Inflammatory macrophage treated with lipopolysaccharide for 4 hours (primary cell): ENCODE measurements at regions not wholly inside any gene's neighbourhood (a gene's known extent, or its start where the extent isn't known, plus 50 kb on each side); places are given as distances from the start of the nearest gene placed in this dataset.
"Not testable (repeated sequence)": the region's sequence is repeated elsewhere in the genome, so short reads cannot be mapped to it uniquely, and the experiment has no call there.

Source experiments
- DNase-seq: peaks from one replicate; pipeline ENCODE4 v3.0.0-alpha.2; 2020

GRCh38 chr4:55028196-55028595 lies 97.2 kb downstream of the KDR start:
- DNase-seq: no peak

GRCh38 chr4:55027596-55027995 lies 97.8 kb downstream of the KDR start:
- no peak for DNase-seq

GRCh38 chr4:55025456-55025855 lies 99.9 kb downstream of the KDR start:
- not testable (repeated sequence) for DNase-seq

GRCh38 chr4:55023030-55023429 lies 102.4 kb downstream of the KDR start:
- DNase-seq: no peak

GRCh38 chr4:55021214-55021613 lies 104.2 kb downstream of the KDR start:
- DNase-seq: no peak

GRCh38 chr4:55020131-55020530 lies 105.3 kb downstream of the KDR start:
- no peak for DNase-seq

GRCh38 chr4:55018978-55019377 lies 106.4 kb downstream of the KDR start:
- DNase-seq: no peak

- peak; percentile 7 for DNase-seq
Measured at GRCh38 chr4:55018521-55018920, 106.9 kb downstream of the KDR start.

GRCh38 chr4:55017406-55017805 lies 108.0 kb downstream of the KDR start:
- DNase-seq: no peak

- no peak for DNase-seq
Measured at GRCh38 chr4:55016131-55016530, 109.3 kb downstream of the KDR start.

- no peak for DNase-seq
Measured at GRCh38 chr4:55014876-55015275, 110.5 kb downstream of the KDR start.

- no peak for DNase-seq
Measured at GRCh38 chr4:55013431-55013955, 111.9 kb downstream of the KDR start.

- DNase-seq: no peak
Measured at GRCh38 chr4:55012363-55013230, 112.8 kb downstream of the KDR start.

GRCh38 chr4:55011761-55012160 lies 113.6 kb downstream of the KDR start:
- DNase-seq: no peak

GRCh38 chr4:55010550-55010949 lies 114.8 kb downstream of the KDR start:
- DNase-seq: no peak

- DNase-seq: no peak
Measured at GRCh38 chr4:55008166-55009056, 117.0 kb downstream of the KDR start.

- DNase-seq: no peak
Measured at GRCh38 chr4:55005910-55006309, 119.5 kb downstream of the KDR start.

- no peak for DNase-seq
Measured at GRCh38 chr4:55004831-55005230, 120.6 kb downstream of the KDR start.

GRCh38 chr4:55002431-55002830 lies 123.0 kb downstream of the KDR start:
- DNase-seq: no peak

- DNase-seq: no peak
Measured at GRCh38 chr4:55001538-55001937, 123.9 kb downstream of the KDR start.

GRCh38 chr4:54999003-54999402 lies 126.4 kb downstream of the KDR start:
- DNase-seq: no peak

GRCh38 chr4:54993473-54994026 lies 131.8 kb downstream of the KDR start:
- DNase-seq: not testable (repeated sequence)

- DNase-seq: no peak
Measured at GRCh38 chr4:54992266-54992665, 133.1 kb downstream of the KDR start.
